A172 (cell line): ENCODE measurements at regions not wholly inside any gene's neighbourhood (a gene's known extent, or its start where the extent isn't known, plus 50 kb on each side); places are given as distances from the start of the nearest gene placed in this dataset.

Experiments
- DNase-seq: peaks from one replicate; pipeline ENCODE4 v3.0.0-alpha.2; 2015; ENCODE audit warnings: low spot score

DNA sequence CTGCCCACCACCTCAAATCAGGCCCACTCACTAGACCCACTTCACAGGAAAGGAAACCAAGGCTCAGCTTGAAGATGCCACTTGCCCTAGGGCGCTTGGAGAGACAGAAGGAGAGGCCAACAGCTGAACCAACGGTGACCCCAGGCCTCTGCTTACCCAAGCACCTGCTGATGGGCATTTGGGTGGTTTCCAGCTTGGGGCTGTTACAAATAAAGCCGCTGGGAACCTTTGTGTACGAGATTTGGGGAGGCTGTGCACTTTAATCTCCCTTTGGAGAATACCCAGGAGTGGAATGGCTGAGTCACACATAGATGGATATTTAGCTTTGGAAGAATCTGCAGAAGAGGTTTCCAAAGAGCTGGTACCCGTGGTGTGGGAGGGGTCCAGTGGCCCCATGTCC lies 50.9 kb upstream of the LINC01488 start:
- peak; percentile 62 for DNase-seq

DNA sequence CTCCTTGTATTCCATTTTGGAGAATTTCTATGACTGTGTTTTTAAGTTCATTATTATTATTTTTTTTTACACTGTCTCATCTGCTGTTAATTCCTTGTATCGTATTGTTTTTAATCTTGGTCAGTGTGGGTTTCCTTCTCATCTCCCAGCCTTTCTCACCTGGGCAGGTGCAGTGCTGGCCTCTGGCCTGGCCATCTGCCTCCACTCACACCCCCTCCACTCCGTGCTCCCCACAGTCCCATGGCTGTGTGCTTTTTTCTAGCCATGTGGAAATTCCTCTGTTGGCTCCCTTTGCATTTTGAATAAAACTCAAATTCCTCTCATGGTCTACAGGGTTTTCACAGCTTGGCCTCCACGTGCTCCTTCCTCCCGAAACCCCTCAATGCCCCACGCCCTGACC lies 50.3 kb upstream of the LINC01488 start:
- DNase-seq = no peak
